ENCODE measurements at regions not wholly inside any gene's neighbourhood (a gene's known extent, or its start where the extent isn't known, plus 50 kb on each side); places are given as distances from the start of the nearest gene placed in this dataset.

DNA sequence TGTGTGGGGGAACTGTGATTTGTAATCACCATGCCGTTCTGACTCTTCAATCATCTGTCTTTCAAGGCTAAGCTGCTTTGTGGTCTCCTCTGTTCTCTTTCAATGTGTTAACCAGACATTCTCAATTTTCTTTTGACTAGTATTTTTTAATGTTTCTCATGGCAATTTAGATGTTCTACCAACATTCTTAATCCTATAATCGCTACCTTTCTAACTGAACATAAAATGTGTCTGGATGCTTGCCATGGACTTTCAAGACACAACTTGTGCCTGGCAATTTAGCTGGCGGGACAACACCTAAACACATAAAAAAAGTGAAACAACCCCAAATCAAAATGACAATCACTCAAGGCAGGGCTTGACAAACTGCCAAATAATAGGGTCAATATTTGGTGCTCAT, 135.0 kb upstream of the ACKR3 start:
- Histone ChIP-seq H3K27ac (ENCODE audit: low read depth, low read length) (no peak overlapping the region), H3K9me2 (replicated peaks; ENCODE audit: insufficient read depth, low read length) (no peaks in the 10 kb centered on the region), H3K79me2 (ENCODE audit: insufficient read depth, low read length) (no peaks in the 10 kb centered on the region), H3K4me3 (ENCODE audit: insufficient read depth, low read length, poor library complexity, severe bottlenecking) (no peak overlapping the region), H4K20me1 (ENCODE audit: low read depth, low read length) (no peaks in the 10 kb centered on the region), H3K36me3 (ENCODE audit: low read length) (no peaks in the 10 kb centered on the region), H3K27me3 (ENCODE audit: low read length) (no peaks in the 10 kb centered on the region), H3K4me2 (ENCODE audit: low read depth, low read length, poor library complexity, severe bottlenecking) (no peak overlapping the region), H3F3A (ENCODE audit: insufficient read depth) (no peaks in the 10 kb centered on the region), H3K9ac (ENCODE audit: low read length) (no peak overlapping the region), H3K9me3 (ENCODE audit: insufficient read depth, low read length) (no peaks in the 10 kb centered on the region), H2AFZ (ENCODE audit: low read depth, low read length, severe bottlenecking) (no peak overlapping the region)
- TF ChIP-seq EZH2phosphoT487 (conservative IDR thresholded peaks at IDR 0.05; ENCODE audit: low read length), result no peak
- TF ChIP-seq, protein P1, sequence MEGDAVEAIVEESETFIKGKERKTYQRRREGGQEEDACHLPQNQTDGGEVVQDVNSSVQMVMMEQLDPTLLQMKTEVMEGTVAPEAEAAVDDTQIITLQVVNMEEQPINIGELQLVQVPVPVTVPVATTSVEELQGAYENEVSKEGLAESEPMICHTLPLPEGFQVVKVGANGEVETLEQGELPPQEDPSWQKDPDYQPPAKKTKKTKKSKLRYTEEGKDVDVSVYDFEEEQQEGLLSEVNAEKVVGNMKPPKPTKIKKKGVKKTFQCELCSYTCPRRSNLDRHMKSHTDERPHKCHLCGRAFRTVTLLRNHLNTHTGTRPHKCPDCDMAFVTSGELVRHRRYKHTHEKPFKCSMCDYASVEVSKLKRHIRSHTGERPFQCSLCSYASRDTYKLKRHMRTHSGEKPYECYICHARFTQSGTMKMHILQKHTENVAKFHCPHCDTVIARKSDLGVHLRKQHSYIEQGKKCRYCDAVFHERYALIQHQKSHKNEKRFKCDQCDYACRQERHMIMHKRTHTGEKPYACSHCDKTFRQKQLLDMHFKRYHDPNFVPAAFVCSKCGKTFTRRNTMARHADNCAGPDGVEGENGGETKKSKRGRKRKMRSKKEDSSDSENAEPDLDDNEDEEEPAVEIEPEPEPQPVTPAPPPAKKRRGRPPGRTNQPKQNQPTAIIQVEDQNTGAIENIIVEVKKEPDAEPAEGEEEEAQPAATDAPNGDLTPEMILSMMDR (IDR thresholded peaks at IDR 0.05; ENCODE audit: insufficient read depth, low read length, poor library complexity, severe bottlenecking), result no peak

DNA sequence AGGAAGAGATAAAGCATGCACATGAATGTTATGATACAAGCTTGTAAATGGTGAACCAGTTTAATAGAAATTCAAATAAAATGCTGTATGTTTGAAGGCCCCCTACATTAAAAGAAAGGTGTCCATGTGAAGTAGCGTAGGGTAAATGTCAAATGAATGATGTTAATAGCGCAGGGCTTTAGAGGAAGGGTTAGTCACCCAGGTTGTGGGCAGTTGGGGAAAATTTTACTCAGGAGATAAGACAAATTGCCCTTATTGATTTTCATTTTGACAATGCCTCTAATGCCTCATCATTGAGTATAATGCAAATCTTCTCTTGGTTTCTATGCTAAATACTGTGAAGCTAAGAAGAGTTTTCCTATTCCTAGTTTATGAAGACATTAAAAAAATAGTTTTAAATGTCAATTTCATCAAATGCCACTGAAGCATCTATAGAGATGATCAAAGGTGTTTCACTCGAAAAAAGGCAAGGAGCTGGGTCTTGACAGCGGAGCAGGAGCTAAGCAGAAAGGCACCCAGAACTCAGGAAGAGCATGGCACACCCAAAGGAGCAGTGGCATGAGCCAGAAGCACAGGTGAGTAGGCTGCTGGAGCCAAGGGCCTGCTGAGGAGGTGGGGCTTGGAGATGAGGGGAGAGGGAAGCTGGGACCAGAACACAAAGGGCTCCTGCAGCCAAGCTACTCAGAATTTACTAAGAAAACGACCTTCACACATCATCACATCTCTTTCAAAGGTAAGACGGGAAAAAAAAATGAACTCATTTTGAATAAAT, 129.3 kb upstream of the ACKR3 start:
- no peak overlapping the region for H3K27ac ChIP-seq (ENCODE audit: low read depth, low read length)
- TF ChIP-seq, protein P1 (IDR thresholded peaks at IDR 0.05; ENCODE audit: insufficient read depth, low read length, poor library complexity, severe bottlenecking), result no peak
- no peak for TF ChIP-seq EZH2phosphoT487 (conservative IDR thresholded peaks at IDR 0.05; ENCODE audit: low read length)
- no peak overlapping the region for H3K4me3 ChIP-seq (ENCODE audit: insufficient read depth, low read length, poor library complexity, severe bottlenecking)
- no peaks in the 10 kb centered on the region for H3K79me2 ChIP-seq (ENCODE audit: insufficient read depth, low read length)
- no peaks in the 10 kb centered on the region for H3K36me3 ChIP-seq (ENCODE audit: low read length)
- H3K9me3 ChIP-seq (ENCODE audit: insufficient read depth, low read length), result no peaks in the 10 kb centered on the region
- H2AFZ ChIP-seq (ENCODE audit: low read depth, low read length, severe bottlenecking), result no peak overlapping the region
- H3K27me3 ChIP-seq (ENCODE audit: low read length), result no peaks in the 10 kb centered on the region
- no peaks in the 10 kb centered on the region for H4K20me1 ChIP-seq (ENCODE audit: low read depth, low read length)
- H3K9ac ChIP-seq (ENCODE audit: low read length), result no peak overlapping the region
- no peaks in the 10 kb centered on the region for H3F3A ChIP-seq (ENCODE audit: insufficient read depth)
- H3K4me2 ChIP-seq (ENCODE audit: low read depth, low read length, poor library complexity, severe bottlenecking), result no peak overlapping the region
- H3K9me2 ChIP-seq (replicated peaks; ENCODE audit: insufficient read depth, low read length), result no peaks in the 10 kb centered on the region

DNA sequence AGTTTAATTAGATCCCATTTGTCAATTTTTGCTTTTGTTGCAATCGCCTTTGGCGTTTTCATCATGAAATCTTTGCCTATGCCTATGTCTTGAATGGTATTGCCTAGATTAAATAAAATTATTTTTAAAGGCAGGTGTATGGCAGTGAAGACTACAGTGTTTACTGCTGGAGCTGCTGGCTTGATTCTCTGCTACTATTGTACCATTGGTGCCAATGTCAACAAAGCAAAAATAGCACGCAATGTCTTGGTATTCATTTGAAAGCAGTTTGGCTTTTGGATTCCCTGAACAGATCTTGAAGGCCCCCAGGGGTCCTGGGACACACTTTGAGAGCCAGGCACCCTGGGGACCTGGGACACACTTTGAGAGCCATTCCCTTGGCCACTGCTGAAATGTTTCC, 125.4 kb upstream of the ACKR3 start:
- Histone ChIP-seq H3K9me2 (replicated peaks; ENCODE audit: insufficient read depth, low read length) (no peaks in the 10 kb centered on the region), H3K27ac (ENCODE audit: low read depth, low read length) (no peak overlapping the region), H4K20me1 (ENCODE audit: low read depth, low read length) (no peaks in the 10 kb centered on the region), H3K4me2 (ENCODE audit: low read depth, low read length, poor library complexity, severe bottlenecking) (no peak overlapping the region), H3K4me3 (ENCODE audit: insufficient read depth, low read length, poor library complexity, severe bottlenecking) (no peak overlapping the region), H3F3A (ENCODE audit: insufficient read depth) (no peaks in the 10 kb centered on the region), H3K27me3 (ENCODE audit: low read length) (no peaks in the 10 kb centered on the region), H3K36me3 (ENCODE audit: low read length) (no peaks in the 10 kb centered on the region), H3K9me3 (ENCODE audit: insufficient read depth, low read length) (no peaks in the 10 kb centered on the region), H2AFZ (ENCODE audit: low read depth, low read length, severe bottlenecking) (no peak overlapping the region), H3K79me2 (ENCODE audit: insufficient read depth, low read length) (no peaks in the 10 kb centered on the region), H3K9ac (ENCODE audit: low read length) (no peak overlapping the region)
- TF ChIP-seq, protein P1 (IDR thresholded peaks at IDR 0.05; ENCODE audit: insufficient read depth, low read length, poor library complexity, severe bottlenecking), result no peak
- no peak for TF ChIP-seq EZH2phosphoT487 (conservative IDR thresholded peaks at IDR 0.05; ENCODE audit: low read length)
